EL (cell line): ENCODE measurements at regions not wholly inside any gene's neighbourhood (a gene's known extent, or its start where the extent isn't known, plus 50 kb on each side); places are given as distances from the start of the nearest gene placed in this dataset.
A peak's percentile ranks its signal among the peaks of the same experiment; 100 is the strongest.
"Not testable (repeated sequence)": the region's sequence is repeated elsewhere in the genome, so short reads cannot be mapped to it uniquely, and the experiment has no call there.

Source experiments
- DNase-seq: peaks from one replicate; pipeline ENCODE4 v3.0.0-alpha.2; 2016

DNA sequence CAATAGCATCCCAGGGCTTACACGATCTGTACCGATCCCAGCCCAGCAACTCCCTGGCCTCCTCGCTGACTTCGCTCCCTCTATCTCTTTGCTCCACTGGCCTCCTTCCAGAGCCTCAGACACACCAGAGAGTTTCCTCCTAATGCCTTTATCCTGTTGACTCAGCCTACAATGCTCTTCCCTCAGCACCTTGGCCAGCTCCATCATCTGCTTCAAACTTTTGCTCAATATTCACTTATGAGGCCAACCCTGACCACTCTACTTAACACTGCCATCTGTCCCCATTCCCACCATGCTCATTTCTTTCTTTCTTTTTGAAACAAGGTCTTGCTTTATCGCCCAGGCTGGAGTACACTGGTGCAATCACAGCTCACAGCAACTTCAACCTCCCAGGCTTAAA is 180.9 kb downstream of the CEP170 start:
- not testable (repeated sequence) for DNase-seq

DNA sequence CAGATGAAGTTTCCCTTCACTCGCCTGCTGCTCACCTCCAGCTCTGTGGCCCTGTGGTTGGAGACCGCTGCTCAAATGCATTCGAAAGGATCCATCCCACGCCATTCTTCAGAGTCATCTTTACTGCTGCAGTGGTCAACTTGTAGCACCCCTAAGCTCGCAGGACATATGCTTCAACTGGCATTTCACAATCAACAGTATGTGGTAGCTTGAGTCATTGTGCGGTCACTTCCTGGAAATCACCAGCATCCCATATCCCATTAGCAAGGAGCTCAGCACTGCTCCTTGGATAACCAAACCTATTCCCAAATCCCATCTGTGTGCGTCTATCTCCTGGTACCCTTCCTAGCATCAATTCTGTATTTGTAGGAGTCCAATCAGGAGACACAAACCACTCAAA is 188.0 kb downstream of the CEP170 start:
- not testable (repeated sequence) for DNase-seq

DNA sequence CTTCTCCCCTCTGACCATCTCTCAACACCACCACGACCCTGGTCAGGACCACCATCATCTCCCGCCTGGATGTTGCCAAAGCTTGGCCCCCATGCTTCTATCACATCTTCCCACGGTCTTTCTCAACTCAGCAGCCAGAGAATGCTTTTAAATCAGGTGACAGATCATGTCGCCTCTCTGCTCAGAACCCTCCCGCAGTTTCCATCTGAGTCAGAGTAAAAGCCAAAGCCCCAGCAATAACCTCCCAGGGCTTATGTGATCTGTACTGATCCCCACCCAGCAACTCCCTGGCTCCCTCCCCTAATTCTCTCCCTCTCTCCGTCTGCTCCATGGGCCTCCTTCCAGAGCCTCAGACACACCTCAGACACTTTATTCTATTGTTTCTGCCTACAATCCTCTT is 193.1 kb downstream of the CEP170 start:
- not testable (repeated sequence) for DNase-seq

DNA sequence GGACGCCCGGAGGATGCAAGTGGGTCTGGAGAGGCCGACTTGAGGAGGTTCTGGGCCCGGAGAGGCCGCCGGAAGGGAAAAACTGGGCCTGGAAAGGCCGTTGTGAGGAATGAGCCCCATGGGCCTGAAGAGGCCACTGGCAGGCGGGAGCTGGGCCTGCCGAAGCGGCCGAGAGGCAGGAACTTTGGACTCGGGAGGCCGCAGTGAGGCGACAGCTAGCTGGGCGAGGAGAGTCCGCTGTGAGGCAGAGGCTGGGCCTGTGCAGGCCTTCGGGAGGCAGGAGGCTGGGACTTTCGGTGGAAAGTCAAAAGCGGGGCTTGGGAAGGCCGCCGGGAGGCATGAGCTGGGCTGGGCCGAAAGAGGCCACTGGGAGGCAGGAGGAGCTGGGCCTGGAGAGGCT is 199.6 kb downstream of the CEP170 start:
- not testable (repeated sequence) for DNase-seq

DNA sequence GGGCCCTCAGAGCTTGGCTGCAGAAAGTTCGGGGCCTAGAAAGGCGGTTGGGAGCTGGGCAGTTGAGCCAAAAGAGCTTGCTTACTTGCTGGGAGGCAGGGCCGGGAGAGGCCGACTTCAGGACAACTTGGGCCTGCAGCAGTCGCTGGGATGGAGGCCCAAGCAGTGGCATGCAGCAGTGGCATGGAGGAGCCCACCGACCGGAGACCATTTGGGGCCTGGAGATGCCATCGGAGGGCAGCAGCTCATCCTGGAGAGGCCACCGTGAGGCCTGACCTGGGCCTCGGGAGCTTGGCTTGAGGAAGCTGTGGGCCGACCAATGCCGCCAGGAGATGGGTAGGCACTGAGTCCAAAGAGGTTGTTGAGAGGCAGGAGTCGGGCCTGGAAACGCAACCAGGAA is 200.0 kb downstream of the CEP170 start:
- not testable (repeated sequence) for DNase-seq

DNA sequence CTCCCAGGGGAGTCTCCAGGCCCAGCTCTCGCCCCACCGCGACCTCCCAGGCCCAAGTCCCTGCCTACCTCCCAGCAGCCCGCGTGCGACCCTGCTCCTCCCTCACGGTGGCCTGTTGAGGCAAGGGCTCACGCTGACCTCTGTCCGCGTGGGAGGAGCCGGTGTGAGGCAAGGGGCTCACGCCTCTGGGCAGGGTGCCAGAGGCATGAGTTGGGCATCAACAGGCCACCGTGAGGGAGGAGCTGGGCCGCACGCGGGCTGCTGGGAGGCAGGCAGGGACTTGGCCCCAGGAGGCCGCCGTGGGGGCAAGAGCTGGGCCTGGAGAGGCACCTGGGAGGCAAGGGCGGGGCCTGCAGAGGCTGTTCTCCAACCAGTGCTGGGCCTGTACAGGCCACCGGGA is 200.4 kb downstream of the CEP170 start:
- not testable (repeated sequence) for DNase-seq

DNA sequence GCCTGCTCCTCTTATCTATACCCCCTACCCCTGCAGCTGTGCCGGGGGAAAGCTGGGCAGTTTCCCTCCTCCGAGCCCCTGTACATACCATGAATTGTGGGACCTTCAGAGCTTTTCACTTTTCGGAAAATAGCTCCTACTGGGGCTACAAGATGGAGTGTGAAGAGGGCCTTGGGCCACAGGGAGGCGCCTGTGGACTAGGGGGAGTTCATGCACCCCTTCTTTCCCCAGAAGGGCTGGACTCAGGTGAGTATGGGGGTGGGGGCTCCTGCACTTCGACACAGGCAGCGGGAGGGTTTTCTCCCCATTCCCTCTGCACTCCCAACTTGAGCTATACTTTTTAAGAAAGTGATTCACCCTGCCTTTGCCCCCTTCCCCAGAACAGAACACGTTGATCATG is 202.0 kb downstream of the CEP170 start:
- not testable (repeated sequence) for DNase-seq

DNA sequence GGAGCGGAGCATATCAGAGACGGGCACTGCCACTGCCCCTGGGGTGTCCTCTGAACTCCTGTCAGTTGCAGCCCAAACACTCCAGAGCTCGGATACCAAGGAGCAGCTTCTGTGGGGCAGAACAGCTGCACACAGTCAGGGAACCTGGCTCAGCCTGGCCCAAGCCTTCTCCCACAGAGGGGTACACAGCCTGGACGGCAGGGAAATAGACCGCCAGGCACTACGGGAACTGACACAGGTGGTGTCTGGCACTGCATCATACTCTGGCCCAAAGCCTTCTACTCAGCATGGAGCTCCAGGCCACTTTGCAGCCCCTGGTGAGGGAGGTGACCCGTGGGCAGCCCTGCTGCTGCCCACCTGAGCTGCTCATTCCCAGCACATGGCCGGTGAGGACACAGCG is 204.5 kb downstream of the CEP170 start:
- not testable (repeated sequence) for DNase-seq

DNA sequence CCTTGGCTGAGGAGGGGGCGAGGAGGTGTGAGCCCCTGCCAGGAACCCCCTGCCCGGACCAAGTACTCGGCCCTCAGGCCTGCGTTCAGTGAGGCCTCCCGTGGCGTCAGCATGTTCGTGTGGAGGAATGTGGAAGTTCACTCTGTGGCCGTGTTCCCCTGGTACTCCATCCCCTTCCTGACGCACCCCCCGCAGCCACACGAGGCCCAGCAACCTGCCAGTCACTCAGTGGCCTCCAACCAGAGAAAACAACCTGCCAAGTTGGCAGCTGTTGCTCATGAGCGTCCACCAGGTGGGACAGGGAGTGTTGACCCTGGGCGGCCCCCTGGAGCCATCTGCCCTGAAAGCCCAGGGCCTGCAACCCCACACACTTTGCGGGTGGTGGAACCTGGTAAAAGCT is 205.4 kb downstream of the CEP170 start:
- DNase-seq: not testable (repeated sequence)

DNA sequence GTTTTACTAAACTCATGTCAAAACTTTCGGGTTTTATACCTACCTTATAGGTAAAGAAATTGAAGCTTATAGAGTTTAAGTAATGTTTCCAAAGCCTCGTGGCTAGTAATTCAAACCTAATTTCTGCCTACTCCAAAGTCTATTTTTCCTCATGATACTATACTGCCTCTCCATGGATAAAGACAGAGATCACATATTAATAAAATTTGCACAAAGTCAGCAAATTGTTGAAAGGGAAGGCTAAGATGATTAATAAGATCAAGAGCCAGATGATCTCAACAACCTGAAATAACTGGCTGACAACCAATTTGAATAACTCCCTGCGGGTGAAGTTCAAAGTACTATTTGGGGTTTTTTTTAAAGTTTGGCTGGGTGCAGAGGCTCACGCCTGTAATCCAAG is 233.7 kb downstream of the CEP170 start:
- DNase-seq: not testable (repeated sequence)

DNA sequence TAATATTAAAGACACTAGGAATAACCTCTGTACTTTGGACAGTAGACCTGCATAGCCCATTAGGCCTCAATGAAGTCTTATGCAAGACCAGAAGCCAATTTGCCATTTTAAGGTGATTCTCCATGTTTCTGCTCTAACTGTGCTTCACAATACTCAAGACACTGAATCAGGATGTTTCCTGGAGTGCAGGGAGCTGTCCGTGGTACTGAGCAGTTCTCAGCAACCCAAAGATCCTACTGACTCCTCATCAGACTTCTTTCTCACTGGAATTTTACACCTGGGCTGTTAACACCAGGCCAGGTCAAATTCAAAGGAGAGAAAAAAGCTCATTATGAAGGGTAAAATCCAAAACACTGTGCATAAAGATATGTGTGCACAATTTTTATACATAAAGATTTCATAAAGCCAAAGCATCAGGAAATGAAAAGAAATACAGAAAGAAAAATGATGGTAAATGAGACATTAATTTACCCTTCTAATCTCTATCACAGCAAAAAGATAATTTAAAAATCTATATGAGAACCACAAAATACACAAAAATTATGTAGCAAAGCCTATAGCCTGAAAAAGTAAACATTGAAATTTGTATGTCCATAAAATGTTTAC is 235.9 kb downstream of the CEP170 start:
- DNase-seq: not testable (repeated sequence)

DNA sequence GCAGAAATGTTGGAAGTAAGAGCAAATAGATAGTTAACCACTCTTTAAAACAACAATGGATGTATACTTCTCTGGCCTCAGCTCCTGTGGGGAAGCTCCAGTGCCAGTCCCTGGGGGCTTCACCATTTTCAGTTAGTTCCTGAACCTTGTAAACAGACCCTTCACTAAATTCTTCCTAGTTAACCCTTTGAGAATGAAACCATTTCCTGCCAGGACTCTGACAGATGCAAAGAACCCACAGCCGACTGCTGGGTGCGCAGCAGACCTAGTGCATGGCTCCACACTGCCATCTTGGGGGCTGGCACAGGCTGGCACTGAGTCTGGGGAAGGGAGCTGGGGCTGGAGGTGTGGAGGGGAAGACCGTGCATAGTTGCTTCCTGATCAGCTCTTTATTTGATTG is 244.4 kb downstream of the CEP170 start:
- not testable (repeated sequence) for DNase-seq

DNA sequence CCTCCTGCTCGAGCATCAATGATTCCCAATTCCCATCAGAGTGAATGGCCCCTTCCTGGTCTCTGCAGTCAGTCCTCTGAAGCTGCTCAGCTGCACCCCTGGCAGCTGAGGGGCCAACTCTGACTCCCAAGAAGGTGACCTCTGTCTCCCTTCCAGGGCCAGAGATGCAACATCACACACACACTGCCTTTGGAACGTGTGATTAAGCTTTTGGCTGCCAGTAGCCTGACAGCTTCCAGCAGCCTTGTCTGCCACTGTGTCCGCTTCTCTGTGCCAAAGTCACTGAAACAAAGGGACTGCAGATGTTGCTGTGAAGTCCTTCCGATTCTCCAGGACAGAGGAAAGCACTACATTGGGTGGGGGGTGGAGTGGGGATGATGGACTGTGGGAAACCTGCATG is 254.1 kb downstream of the CEP170 start:
- not testable (repeated sequence) for DNase-seq

DNA sequence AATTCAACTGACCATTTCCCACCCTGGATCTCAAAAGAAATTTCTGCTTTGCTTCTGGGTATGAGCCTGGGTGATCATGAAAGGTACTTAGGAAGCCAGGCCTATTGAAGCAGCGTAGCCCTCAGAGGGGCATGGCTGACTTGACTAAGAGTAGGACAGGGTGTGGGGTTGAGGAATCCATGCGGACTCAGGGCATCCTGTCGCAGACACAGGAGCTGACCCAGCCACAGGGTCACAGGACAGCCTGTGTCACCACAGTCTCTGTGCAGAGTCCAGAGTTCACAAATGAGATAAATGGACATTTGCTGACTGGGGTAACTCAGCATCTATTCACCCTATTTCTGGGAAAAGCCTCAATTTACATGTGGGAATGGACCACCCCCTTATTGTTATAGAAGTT is 262.3 kb downstream of the CEP170 start:
- not testable (repeated sequence) for DNase-seq

DNA sequence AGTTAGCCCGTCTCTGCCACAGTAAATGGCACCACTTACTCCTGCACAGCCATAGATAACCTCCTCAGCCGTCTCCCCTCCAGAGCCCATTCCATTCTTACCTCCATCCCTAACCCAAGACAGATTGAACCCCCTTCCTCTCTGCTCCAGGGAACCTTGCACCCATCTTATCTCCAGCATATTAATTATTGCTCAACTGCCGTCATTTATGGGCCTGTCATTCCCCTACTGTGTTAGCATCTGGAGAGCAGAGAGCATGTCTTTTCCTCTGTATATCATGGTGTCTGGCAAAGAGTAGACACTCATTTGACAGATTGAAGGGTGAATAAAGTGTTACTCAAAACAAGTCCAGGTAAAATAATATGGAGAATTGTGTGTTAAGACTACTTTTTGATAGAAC is 270.0 kb downstream of the CEP170 start:
- DNase-seq: not testable (repeated sequence)

DNA sequence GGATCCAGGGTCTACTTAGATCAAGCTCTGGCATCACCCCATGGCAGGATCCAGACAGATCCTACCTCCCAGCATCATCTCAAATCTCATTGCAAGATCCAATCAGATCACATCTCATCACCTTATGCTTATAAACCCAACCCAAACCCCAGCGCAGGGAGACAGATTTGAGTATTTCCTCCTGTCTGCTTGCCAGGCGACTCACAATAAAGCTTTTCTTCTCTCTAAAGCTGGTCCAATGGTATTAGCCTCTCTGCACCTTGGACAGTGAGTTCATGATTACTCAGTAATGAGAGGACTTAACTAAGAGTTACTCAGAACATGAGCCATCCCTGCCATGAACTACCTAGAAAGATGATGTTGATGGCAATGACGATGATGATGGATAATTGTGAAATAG is 281.7 kb downstream of the CEP170 start:
- peak; percentile 4 for DNase-seq

DNA sequence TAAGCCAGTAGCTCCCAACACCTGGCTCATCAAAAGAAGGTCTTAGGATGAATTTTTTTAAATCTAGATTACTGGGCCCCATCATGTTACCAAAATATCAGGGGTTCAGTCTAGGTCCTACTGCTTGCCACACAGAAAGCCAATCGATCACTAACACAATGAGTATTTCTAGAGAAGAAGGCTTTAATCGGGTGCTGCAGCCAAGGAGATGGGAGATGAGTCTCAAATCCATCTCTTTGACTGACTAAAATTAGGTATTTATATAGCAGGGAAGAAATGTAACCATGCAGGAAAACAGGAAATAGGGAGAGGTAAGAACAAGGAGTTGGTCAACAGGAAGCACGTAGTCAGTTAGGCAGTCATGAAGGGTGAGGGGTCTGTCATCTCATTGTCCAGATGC is 288.2 kb downstream of the CEP170 start:
- DNase-seq: no peak

DNA sequence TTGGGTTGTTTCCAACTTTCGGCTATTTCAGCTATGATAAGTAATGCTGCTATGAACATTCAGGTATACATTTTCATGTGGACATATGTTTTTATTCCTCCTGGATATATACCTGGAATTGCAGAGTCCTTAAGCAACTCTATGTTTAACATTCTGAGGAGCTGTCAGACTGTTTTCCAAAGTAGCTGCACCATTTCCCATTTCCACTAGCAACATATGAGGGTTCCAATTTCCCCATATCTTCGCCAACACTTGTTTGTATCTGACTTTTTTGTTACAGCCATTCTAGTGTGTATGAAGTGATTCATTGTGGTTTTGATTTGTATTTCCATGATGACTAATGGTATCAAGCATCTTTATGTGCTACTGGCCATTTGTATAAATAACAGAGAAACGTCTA is 295.7 kb downstream of the CEP170 start:
- not testable (repeated sequence) for DNase-seq

DNA sequence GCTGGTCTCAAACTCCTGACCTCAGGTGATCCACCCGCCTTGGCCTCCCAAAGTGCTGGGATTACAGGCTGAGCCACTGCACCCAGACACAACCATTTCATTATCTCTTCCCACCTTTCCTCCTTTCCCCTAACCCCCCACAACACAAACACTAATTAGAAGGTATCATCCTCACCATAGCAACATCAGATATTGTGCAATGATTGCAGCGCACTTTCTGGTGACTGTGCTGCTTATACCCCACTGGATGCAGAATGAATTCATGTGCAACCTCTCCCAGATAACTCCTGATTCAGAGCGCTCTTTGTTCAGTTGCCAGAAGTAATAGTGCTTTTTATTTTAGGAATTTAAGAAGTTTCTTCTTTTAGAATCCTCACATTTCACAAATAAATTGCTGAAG is 300.1 kb downstream of the CEP170 start:
- not testable (repeated sequence) for DNase-seq

DNA sequence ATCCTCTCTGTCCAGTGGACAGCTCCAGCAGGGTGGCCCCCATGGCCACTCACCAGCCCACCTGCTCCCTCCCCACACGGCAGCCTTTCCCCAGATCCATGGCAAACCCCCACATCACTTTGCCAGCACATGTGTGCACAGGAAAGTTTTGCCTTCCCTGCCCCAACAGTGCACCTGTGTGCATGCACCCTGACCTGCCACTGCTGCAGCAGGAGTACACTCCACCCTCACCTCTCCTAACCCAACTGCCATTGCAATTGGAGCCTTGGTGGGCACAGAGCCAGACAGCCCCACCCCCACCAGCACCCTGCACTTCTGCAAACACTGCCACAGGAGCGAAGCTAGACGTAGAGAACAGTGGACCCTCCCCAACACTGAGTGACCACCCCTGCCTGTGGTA is 308.9 kb downstream of the CEP170 start:
- no peak for DNase-seq

DNA sequence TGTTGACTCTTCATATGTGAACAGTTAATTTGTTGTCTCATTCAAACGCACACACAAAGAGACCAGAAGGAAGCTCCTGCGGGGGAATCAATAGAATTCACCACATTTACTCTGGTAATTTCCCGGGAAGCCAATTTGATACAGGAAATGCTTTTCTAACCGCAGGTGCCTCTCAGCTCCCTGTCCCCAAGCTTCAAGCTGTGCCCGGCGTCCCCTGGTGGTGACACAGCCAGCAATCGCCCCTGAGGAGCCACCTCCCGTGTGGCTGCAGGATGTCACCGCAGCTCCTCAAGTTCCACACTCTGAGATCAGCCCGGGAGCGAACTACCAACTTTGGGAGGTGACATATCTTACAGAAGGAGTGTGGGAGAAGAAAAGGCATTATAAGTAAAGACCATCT is 318.4 kb downstream of the CEP170 start:
- not testable (repeated sequence) for DNase-seq

DNA sequence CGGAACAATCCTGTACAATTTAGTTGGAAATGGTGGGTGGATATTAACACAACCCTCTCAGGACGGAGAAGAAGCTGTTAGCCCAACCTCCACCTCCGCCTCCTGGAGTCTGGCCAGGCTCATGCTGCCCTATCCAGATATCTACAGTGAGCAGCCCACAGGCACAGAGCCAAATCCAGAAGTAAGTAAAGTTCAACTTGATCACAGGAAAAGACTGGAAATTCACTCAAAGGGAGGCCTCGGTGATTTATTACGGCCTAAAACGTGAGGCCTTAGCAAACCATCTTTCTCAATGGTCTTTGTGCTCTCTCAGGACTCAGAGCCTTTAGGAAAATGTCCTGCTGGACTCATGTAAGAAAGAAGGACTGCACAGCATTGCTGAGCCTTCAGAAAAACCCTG is 330.4 kb downstream of the CEP170 start:
- not testable (repeated sequence) for DNase-seq

DNA sequence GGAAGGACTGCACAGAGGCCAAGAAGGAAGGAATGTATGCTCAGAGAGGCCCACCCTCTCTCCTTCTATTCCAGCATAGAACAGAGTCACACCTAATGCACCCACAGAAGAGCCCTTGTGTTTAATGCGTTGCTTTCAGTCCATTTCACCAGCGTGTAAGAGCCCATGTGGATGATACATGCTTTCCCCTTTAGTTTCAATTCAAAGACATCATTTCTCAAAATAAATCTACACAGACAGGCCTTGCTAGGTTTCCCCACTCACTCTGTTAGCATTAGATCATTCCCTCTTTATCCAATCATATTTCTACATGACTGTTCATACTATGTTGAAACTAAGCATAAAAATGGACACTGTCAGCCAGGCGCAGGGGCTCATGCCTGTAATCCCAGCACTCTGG is 331.5 kb downstream of the CEP170 start:
- DNase-seq: not testable (repeated sequence)

DNA sequence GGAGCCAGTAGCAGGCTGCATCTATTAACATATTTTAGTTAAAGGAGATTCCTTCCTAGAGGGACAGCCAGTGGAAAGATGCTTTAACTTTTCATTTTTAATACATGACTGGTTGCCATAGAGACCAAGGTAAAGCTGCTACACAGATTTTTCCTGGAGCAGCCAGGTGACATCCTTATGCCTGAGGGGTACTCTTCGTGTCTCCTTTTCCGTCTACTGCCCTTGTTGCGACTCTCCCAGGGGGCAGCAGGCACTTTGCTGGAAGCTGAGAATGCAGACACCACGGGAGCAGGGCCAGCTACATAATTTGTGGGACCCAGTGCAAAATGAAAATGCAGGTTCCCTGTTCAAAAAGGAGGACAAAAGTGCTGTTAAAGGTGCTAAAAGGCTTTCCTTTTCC is 340.4 kb downstream of the CEP170 start:
- not testable (repeated sequence) for DNase-seq

DNA sequence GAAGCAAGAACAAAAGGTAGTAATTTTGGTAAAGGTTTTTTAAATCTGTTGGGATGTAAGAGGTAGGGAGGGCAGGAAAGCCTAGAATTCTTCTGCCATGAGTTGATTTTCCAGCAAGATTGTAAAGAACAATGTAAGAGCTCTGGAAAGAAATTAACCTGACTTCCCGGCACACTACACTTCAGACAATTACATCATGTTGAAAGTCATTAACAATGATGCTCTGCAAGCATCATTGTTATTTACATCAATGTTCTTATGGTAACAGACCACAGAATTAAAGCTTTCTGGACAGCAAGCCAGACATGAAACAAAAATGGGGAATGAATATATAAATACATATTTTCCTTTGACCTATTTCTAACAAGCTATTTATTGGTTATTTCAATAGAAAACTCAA is 342.2 kb downstream of the CEP170 start:
- DNase-seq: not testable (repeated sequence)
